ENCODE measurements at regions not wholly inside any gene's neighbourhood (a gene's known extent, or its start where the extent isn't known, plus 50 kb on each side); places are given as distances from the start of the nearest gene placed in this dataset.

DNA sequence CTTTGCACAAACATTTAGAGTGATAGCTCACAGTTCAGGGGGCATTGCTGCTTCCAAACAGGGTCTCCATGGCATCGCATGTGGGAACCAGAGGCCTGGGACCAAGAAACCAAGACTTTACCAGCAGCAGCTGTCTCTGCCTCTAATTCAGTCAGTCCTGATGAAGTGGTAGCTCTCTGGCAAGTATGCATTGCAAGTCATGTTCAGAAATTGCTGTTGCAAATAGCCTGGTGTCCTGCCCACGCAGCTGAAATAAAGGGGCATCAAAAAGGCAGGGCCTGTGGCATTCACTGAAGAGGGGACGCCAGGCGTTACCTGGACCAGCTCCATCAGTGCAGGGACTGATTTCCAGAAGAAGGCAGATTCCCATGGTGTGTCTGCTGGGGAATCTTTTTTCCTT is 121.3 kb downstream of the CD47 start:
- no peak for TF ChIP-seq EZH2 (IDR thresholded peaks at IDR 0.05; ENCODE audit: low read length)
- TF ChIP-seq, protein P1, sequence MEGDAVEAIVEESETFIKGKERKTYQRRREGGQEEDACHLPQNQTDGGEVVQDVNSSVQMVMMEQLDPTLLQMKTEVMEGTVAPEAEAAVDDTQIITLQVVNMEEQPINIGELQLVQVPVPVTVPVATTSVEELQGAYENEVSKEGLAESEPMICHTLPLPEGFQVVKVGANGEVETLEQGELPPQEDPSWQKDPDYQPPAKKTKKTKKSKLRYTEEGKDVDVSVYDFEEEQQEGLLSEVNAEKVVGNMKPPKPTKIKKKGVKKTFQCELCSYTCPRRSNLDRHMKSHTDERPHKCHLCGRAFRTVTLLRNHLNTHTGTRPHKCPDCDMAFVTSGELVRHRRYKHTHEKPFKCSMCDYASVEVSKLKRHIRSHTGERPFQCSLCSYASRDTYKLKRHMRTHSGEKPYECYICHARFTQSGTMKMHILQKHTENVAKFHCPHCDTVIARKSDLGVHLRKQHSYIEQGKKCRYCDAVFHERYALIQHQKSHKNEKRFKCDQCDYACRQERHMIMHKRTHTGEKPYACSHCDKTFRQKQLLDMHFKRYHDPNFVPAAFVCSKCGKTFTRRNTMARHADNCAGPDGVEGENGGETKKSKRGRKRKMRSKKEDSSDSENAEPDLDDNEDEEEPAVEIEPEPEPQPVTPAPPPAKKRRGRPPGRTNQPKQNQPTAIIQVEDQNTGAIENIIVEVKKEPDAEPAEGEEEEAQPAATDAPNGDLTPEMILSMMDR (optimal IDR thresholded peaks at IDR 0.05 in 1 of 3, IDR thresholded peaks at IDR 0.05 in 1 of 3, conservative IDR thresholded peaks at IDR 0.05 in 1 of 3; ENCODE audit: extremely low read depth in 1 of 3, insufficient read depth in 2 of 3, low read length in 3 of 3) = no peak

Measured in keratinocyte (primary cell).